Neural cell (in vitro differentiated cells): ENCODE measurements at regions not wholly inside any gene's neighbourhood (a gene's known extent, or its start where the extent isn't known, plus 50 kb on each side); places are given as distances from the start of the nearest gene placed in this dataset.

ENCODE experiments used
- H2AFZ ChIP-seq: fragments of 200-600, 300-800 bp; sonication (generic), shearing (Covaris generic); 2 replicates; pipeline ENCODE4 v1.6.0; 2014; ENCODE audit warnings: low read depth, mild to moderate bottlenecking, antibody characterized with exemption, low read length, moderate library complexity
- H3F3A ChIP-seq: fragments of 200-600 bp; shearing (Covaris generic); 2 replicates; pipeline ENCODE4 v1.6.1; 2016; ENCODE audit warnings: mild to moderate bottlenecking, moderate library complexity, mixed read lengths, antibody characterized with exemption, low read length; ENCODE audit not compliant: insufficient read depth, poor library complexity, severe bottlenecking
- H3K27ac ChIP-seq: fragments of 200-600, 300-800 bp; sonication (generic), shearing (Covaris generic); 2 replicates; pipeline ENCODE4 v1.5.1; 2014; ENCODE audit warnings: mild to moderate bottlenecking, low read length, moderate library complexity
- H3K27me3 ChIP-seq: fragments of 300-800, 200-600 bp; sonication (generic), shearing (Covaris generic); 2 replicates; pipeline ENCODE4 v1.6.0; 2014; ENCODE audit warnings: mild to moderate bottlenecking, low read depth, low read length, moderate library complexity; ENCODE audit not compliant: insufficient read depth
- H3K36me3 ChIP-seq: fragments of 300-800, 200-600 bp; sonication (generic), shearing (Covaris generic); 2 replicates; pipeline ENCODE4 v1.5.1; 2014; ENCODE audit warnings: mild to moderate bottlenecking, antibody characterized with exemption, low read length, moderate library complexity; ENCODE audit not compliant: insufficient read depth
- H3K4me2 ChIP-seq: fragments of 300-800, 200-600 bp; sonication (generic), shearing (Covaris generic); 2 replicates; pipeline ENCODE4 v1.6.0; 2014; ENCODE audit warnings: mild to moderate bottlenecking, low read length
- H3K4me3 ChIP-seq: fragments of 300-800, 200-600 bp; sonication (generic), shearing (Covaris generic); 2 replicates; pipeline ENCODE4 v1.5.1; 2014; ENCODE audit warnings: mild to moderate bottlenecking, low read length, moderate library complexity
- H3K79me2 ChIP-seq: fragments of 200-600 bp; shearing (Covaris generic); replicated peaks from 2 replicates; pipeline ENCODE4 v1.6.0; 2014; ENCODE audit warnings: mild to moderate bottlenecking, low read length, moderate library complexity; ENCODE audit not compliant: insufficient read depth
- H3K9ac ChIP-seq: fragments of 300-800, 200-600 bp; sonication (generic), shearing (Covaris generic); 2 replicates; pipeline ENCODE4 v1.6.1; 2016; ENCODE audit warnings: mild to moderate bottlenecking, low read length, mixed read lengths
- H3K9me2 ChIP-seq: fragments of 200-600 bp; shearing (Covaris generic); 2 replicates; pipeline ENCODE4 v1.6.1; 2016; ENCODE audit warnings: mild to moderate bottlenecking, low read length, mixed read lengths; ENCODE audit not compliant: insufficient read depth
- H3K9me3 ChIP-seq: fragments of 200-600, 300-800 bp; sonication (generic), shearing (Covaris generic); 2 replicates; pipeline ENCODE4 v1.6.1; 2016; ENCODE audit warnings: mild to moderate bottlenecking, mixed run types, low read length, moderate library complexity, mixed read lengths
- H4K20me1 ChIP-seq: fragments of 200-600 bp; shearing (Covaris generic); 2 replicates; pipeline ENCODE4 v1.6.1; 2016; ENCODE audit warnings: mild to moderate bottlenecking, mixed run types; ENCODE audit not compliant: insufficient read depth
- EP300 ChIP-seq: fragments of 450-650 bp; conservative IDR thresholded peaks from 2 replicates; pipeline ENCODE4 v1.6.1; 2014; ENCODE audit warnings: antibody characterized with exemption, mild to moderate bottlenecking, moderate library complexity; ENCODE audit not compliant: poor library complexity, severe bottlenecking
- EZH2 ChIP-seq: fragments of 200-600, 300-800 bp; shearing (Covaris generic), sonication (generic); IDR thresholded peaks from 2 replicates; pipeline ENCODE4 v1.6.1; 2014; ENCODE audit warnings: antibody characterized with exemption, low read length, borderline replicate concordance, mild to moderate bottlenecking; ENCODE audit not compliant: insufficient read depth, poor library complexity, severe bottlenecking
- MXI1 ChIP-seq: fragments of 450-650 bp; conservative IDR thresholded peaks from 2 replicates; pipeline ENCODE4 v1.6.1; 2014; ENCODE audit warnings: antibody characterized with exemption, mild to moderate bottlenecking; ENCODE audit not compliant: poor library complexity, severe bottlenecking
- POLR2AphosphoS5 ChIP-seq: IDR thresholded peaks from 2 replicates; pipeline ENCODE4 v1.6.1; 2012
- RAD21 ChIP-seq: fragments of 450-650 bp; conservative IDR thresholded peaks from 2 replicates; pipeline ENCODE4 v1.6.1; 2014; ENCODE audit warnings: antibody characterized with exemption, mild to moderate bottlenecking, moderate library complexity
- SMC3 ChIP-seq: fragments of 450-650 bp; conservative IDR thresholded peaks from 2 replicates; pipeline ENCODE4 v1.6.1; 2014; ENCODE audit warnings: antibody characterized with exemption, mild to moderate bottlenecking, moderate library complexity; ENCODE audit not compliant: poor library complexity
- TAF1 ChIP-seq: IDR thresholded peaks from 2 replicates; pipeline ENCODE4 v1.6.1; 2012; ENCODE audit warnings: low read depth
- TF ChIP-seq, protein P1 (sequence below): fragments of 450-650 bp; IDR thresholded peaks from 2 replicates; pipeline ENCODE4 v1.5.1; 2014; ENCODE audit warnings: antibody characterized with exemption, mild to moderate bottlenecking, moderate library complexity; ENCODE audit not compliant: poor library complexity, severe bottlenecking
- TF ChIP-seq, protein P2 (sequence below): IDR thresholded peaks from 2 replicates; pipeline ENCODE4 v1.6.1; 2012; ENCODE audit warnings: borderline replicate concordance

DNA sequence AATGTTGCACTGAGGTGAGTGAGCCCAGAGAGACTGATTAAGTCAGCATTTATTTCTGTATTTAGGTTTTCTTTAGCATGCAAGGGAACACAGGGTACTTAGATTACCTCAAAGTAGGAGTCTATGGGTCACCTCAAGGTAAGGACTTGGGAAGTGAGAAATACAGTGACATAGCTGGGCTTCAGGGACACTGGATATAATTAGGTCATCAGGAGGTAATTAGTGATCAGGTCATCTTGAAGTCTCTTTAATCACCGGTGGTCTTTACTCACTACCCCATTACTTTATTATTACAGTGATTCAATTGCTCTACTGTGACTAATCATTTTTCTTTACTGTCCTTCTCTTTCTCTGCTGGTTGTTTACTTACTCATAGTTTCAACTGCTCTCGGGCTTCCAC is 59.9 kb upstream of the KCNK1 start:
- Histone ChIP-seq H3K4me3 (no peak overlapping the region), H3K27ac (no peak overlapping the region), H3K9me2 (no peaks in the 10 kb centered on the region), H3K79me2 (no peaks in the 10 kb centered on the region), H2AFZ (no peak overlapping the region), H3K9ac (no peak overlapping the region), H3K36me3 (no peaks in the 10 kb centered on the region), H4K20me1 (no peaks in the 10 kb centered on the region), H3K9me3 (no peaks in the 10 kb centered on the region), H3K4me2 (no peak overlapping the region), H3K27me3 (no peaks in the 10 kb centered on the region), H3F3A (no peaks in the 10 kb centered on the region)
- TF ChIP-seq POLR2AphosphoS5 = no peak
- TF ChIP-seq TAF1 = no peak
- no peak for TF ChIP-seq MXI1
- no peak for TF ChIP-seq SMC3
- TF ChIP-seq, protein P1, sequence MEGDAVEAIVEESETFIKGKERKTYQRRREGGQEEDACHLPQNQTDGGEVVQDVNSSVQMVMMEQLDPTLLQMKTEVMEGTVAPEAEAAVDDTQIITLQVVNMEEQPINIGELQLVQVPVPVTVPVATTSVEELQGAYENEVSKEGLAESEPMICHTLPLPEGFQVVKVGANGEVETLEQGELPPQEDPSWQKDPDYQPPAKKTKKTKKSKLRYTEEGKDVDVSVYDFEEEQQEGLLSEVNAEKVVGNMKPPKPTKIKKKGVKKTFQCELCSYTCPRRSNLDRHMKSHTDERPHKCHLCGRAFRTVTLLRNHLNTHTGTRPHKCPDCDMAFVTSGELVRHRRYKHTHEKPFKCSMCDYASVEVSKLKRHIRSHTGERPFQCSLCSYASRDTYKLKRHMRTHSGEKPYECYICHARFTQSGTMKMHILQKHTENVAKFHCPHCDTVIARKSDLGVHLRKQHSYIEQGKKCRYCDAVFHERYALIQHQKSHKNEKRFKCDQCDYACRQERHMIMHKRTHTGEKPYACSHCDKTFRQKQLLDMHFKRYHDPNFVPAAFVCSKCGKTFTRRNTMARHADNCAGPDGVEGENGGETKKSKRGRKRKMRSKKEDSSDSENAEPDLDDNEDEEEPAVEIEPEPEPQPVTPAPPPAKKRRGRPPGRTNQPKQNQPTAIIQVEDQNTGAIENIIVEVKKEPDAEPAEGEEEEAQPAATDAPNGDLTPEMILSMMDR = no peak
- TF ChIP-seq EP300 = no peak
- TF ChIP-seq, protein P2, sequence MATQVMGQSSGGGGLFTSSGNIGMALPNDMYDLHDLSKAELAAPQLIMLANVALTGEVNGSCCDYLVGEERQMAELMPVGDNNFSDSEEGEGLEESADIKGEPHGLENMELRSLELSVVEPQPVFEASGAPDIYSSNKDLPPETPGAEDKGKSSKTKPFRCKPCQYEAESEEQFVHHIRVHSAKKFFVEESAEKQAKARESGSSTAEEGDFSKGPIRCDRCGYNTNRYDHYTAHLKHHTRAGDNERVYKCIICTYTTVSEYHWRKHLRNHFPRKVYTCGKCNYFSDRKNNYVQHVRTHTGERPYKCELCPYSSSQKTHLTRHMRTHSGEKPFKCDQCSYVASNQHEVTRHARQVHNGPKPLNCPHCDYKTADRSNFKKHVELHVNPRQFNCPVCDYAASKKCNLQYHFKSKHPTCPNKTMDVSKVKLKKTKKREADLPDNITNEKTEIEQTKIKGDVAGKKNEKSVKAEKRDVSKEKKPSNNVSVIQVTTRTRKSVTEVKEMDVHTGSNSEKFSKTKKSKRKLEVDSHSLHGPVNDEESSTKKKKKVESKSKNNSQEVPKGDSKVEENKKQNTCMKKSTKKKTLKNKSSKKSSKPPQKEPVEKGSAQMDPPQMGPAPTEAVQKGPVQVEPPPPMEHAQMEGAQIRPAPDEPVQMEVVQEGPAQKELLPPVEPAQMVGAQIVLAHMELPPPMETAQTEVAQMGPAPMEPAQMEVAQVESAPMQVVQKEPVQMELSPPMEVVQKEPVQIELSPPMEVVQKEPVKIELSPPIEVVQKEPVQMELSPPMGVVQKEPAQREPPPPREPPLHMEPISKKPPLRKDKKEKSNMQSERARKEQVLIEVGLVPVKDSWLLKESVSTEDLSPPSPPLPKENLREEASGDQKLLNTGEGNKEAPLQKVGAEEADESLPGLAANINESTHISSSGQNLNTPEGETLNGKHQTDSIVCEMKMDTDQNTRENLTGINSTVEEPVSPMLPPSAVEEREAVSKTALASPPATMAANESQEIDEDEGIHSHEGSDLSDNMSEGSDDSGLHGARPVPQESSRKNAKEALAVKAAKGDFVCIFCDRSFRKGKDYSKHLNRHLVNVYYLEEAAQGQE = no peak
- no peak for TF ChIP-seq RAD21
- TF ChIP-seq EZH2 = no peak

DNA sequence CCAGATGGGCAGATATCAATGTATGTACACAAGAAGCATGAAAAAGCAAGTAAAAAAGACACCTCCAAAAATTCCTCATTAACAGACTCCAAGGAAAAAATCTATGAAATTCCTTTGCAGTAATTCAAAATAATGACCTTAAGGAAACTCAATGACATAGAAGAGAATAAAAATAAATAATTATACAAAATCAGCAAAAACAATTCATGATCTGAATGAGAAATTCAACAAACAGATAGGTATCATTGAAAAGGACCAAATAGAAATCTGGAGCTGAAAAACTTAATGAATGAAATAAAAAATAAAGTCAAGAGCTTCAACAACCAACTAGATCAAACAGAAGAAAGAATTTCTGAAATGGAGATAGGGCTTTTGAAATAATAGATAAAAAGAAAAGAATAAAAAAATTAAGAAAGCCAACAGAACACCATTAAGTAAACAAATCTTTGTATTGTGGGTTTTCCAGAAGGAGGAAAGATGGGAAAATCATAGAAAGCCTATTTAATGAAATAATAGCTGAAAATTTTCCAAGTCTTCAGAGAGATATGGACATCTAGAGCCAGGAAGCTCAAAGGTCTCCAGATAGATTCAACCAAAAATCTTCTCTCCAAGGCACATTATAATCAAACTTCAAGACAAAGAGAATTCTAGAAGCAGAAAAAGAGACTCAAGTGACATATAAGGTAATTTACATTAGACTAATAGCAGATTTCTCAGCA is 52.0 kb upstream of the KCNK1 start:
- TF ChIP-seq SMC3 (no peak), MXI1 (no peak), TAF1 (no peak), POLR2AphosphoS5 (no peak), RAD21 (no peak), EZH2 (no peak), EP300 (no peak)
- TF ChIP-seq, protein P2 = no peak
- TF ChIP-seq, protein P1 = no peak
- H4K20me1 ChIP-seq = no peaks in the 10 kb centered on the region
- H3K4me2 ChIP-seq = no peak overlapping the region
- H3K9me2 ChIP-seq = no peaks in the 10 kb centered on the region
- H3K79me2 ChIP-seq = no peaks in the 10 kb centered on the region
- H3K27ac ChIP-seq = no peak overlapping the region
- H2AFZ ChIP-seq = no peak overlapping the region
- peaks cover 3% of the 10 kb centered on the region for H3K9me3 ChIP-seq
- H3K4me3 ChIP-seq = no peak overlapping the region
- no peaks in the 10 kb centered on the region for H3K27me3 ChIP-seq
- H3K36me3 ChIP-seq = no peaks in the 10 kb centered on the region
- no peaks in the 10 kb centered on the region for H3F3A ChIP-seq
- no peak overlapping the region for H3K9ac ChIP-seq
